Dendritic cell treated with granulocyte-macrophage colony-stimulating factor and Interleukin-4, amounts not matched to agents 40 ng/mL and 50 ng/mL, for 4 days (primary cell): ENCODE measurements at regions not wholly inside any gene's neighbourhood (a gene's known extent, or its start where the extent isn't known, plus 50 kb on each side); places are given as distances from the start of the nearest gene placed in this dataset.

Experiments used
- H3K27ac Mint-ChIP-seq: one replicate; pipeline ENCODE4 v1.8.0; 2022; ENCODE audit warnings: mild to moderate bottlenecking, mixed read lengths
- H3K27me3 Mint-ChIP-seq: one replicate; pipeline ENCODE4 v1.8.0; 2022; ENCODE audit warnings: mild to moderate bottlenecking, mixed read lengths
- H3K36me3 Mint-ChIP-seq: one replicate; pipeline ENCODE4 v1.8.0; 2022; ENCODE audit warnings: low read depth, mixed read lengths
- H3K4me1 Mint-ChIP-seq: one replicate; pipeline ENCODE4 v1.8.0; 2022; ENCODE audit warnings: low read depth, mixed read lengths
- H3K4me3 Mint-ChIP-seq: one replicate; pipeline ENCODE4 v1.8.0; 2022; ENCODE audit warnings: mild to moderate bottlenecking, moderate library complexity, mixed read lengths
- H3K9me3 Mint-ChIP-seq: one replicate; pipeline ENCODE4 v1.8.0; 2022; ENCODE audit warnings: mixed read lengths
- intact Hi-C: fragments of 100-400 bp; cut with micrococcal nuclease; formaldehyde crosslinking; loops from one replicate; pipeline ENCODE4 v1.15.0; 2022

DNA sequence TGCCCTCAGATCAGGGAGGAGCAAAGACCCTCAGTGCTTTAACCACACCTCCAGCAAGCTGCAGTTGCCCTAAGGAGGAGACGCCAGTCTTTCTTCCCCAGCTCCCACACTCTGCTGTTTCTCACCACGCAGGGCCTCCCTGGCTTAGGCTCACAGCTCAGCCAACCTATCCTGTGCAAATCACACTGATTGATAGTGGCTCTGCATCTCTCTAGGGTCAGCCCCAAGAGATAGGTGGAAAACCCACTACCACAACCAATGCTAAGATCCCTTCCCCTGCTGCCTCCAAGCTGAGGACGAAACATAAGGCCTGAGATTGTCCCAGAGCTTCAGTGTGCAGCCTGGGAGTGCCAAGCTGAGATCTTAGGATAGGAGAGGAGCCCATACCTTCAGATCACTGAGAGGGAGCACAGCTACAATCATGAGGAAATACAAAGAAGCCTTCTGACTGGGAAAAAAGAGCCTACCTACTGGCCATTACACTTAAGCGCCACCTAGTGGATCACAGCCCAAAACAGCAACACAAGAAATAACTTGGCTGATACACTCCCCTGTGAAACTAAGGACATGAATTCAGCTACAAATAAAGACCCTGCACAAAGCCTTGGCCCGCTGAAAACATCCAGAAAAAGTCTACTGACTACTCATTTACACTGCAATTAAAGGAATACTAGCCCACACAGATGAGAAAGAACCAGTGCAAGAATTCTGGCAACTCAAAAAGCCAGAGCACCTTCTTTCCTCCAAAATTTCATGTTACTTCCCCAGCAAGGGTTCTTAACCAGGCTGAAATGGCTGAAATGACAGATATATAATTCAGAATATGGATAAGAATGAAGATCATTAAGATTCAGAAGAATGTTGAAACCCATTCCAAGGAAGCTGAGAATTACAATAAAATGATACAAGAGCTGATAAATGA, 271.5 kb upstream of the DCBLD2 start:
- H3K27ac Mint-ChIP-seq = no peak overlapping the region
- H3K36me3 Mint-ChIP-seq = no peaks in the 10 kb centered on the region
- intact Hi-C loops = loop anchor here (1.0 kb wide), 1 partner anchor 355 kb away; no protein-coding TSS in a partner anchor

GRCh38 chr3:99171800-99172199, 270.3 kb upstream of the DCBLD2 start:
- H3K27me3 Mint-ChIP-seq = no peaks in the 10 kb centered on the region
- H3K9me3 Mint-ChIP-seq = no peaks in the 10 kb centered on the region
- intact Hi-C loops = no loop called here
- no peak overlapping the region for H3K4me3 Mint-ChIP-seq
- H3K36me3 Mint-ChIP-seq = no peaks in the 10 kb centered on the region
- no peak overlapping the region for H3K27ac Mint-ChIP-seq
- H3K4me1 Mint-ChIP-seq = no peaks in the 10 kb centered on the region

More for the DNA sequence above, 271.5 kb upstream of the DCBLD2 start:
- H3K4me1 Mint-ChIP-seq = no peaks in the 10 kb centered on the region
- no peaks in the 10 kb centered on the region for H3K27me3 Mint-ChIP-seq
- H3K4me3 Mint-ChIP-seq = no peak overlapping the region
- no peaks in the 10 kb centered on the region for H3K9me3 Mint-ChIP-seq

DNA sequence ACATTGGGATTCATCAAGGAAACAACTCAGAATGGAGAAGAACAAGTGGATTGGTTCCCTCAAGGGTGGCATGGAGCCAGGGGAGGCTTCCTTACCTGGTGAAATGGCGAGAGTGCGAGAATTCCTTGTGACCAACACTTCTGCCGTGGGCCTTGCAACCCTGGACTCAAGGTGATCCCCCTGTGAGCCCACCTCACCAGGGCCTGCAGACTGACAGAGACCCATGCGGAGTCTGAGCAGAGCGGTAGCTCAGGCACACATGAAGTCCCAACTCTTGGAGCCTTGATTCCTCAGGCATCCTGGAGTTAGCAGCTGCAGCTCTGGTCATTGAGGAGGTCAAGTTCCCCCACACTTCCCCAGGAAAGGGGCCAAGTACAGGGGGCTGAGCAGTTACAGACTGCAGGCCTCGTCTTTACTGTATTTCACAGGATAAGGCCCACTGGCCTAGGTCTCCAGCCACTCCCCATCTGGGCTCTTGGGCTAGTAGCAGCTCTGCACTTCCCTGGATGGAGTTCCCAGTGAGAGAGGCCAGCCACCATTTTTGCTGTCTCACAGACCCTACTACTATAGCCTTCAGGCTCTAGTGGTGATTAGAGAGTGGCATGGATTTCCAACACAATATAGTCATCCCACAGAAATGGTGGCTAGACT, 269.5 kb upstream of the DCBLD2 start:
- Mint-ChIP-seq H3K4me3 (no peak overlapping the region), H3K9me3 (no peaks in the 10 kb centered on the region), H3K4me1 (no peaks in the 10 kb centered on the region), H3K27ac (no peak overlapping the region), H3K36me3 (no peaks in the 10 kb centered on the region), H3K27me3 (no peaks in the 10 kb centered on the region)
- intact Hi-C loops = no loop called here

DNA sequence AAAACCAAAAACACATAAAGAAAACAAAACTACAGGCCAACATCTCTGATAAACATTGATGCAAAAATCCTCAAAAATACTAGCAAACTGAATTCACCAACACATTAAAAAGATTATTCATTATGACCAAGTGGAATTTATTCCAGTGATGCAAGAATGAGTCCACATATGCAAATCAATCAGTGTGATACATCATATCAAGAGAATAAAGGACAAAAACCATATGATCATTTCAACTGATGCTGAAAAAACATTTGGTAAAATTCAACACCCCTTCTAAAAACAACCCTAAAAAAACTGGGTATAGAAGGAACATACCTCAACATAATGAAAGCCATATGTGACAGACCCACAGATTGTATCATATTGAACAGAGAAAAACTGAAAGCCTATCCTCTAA, 265.6 kb upstream of the DCBLD2 start:
- H3K4me3 Mint-ChIP-seq = no peak overlapping the region
- intact Hi-C loops = no loop called here

GRCh38 chr3:99163314-99163713, 261.8 kb upstream of the DCBLD2 start:
- no peak overlapping the region for H3K27ac Mint-ChIP-seq
- H3K36me3 Mint-ChIP-seq = no peaks in the 10 kb centered on the region
- peaks cover 24% of the 10 kb centered on the region for H3K9me3 Mint-ChIP-seq
- H3K4me1 Mint-ChIP-seq = no peaks in the 10 kb centered on the region
- H3K4me3 Mint-ChIP-seq = no peak overlapping the region
- no peaks in the 10 kb centered on the region for H3K27me3 Mint-ChIP-seq
- intact Hi-C loops = no loop called here

More for the DNA sequence above, 265.6 kb upstream of the DCBLD2 start:
- H3K9me3 Mint-ChIP-seq = no peaks in the 10 kb centered on the region
- no peak overlapping the region for H3K27ac Mint-ChIP-seq
- no peaks in the 10 kb centered on the region for H3K36me3 Mint-ChIP-seq
- no peaks in the 10 kb centered on the region for H3K27me3 Mint-ChIP-seq
- no peaks in the 10 kb centered on the region for H3K4me1 Mint-ChIP-seq

DNA sequence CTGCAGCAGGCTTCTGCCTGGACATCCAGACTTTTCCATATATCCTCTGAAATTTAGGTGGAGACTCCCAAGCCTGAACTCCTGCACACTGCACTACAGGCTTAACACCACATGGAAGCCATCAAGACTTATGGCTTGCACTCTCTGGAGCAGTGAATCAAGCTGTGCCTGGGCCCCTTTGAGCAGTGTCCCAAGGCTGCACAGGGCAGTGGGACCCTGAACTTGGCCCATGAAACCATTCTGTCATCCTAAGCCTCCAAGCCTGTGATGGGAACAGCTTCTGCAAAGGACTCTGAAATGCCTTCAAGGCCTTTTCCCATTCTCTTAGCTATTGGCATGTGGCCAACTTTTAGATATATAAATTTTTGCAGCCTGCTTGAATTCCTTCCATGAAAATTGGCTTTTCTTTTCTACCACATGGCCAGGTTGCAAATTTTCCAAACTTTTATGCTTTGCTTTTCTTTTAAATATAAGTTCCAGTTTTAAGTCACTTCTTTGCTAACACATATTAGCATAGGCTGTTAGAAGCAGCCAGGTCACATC, 257.8 kb upstream of the DCBLD2 start:
- intact Hi-C loops = no loop called here
- no peaks in the 10 kb centered on the region for H3K36me3 Mint-ChIP-seq
- no peaks in the 10 kb centered on the region for H3K4me1 Mint-ChIP-seq
- peaks cover 54% of the 10 kb centered on the region for H3K9me3 Mint-ChIP-seq
- no peak overlapping the region for H3K27ac Mint-ChIP-seq
- no peak overlapping the region for H3K4me3 Mint-ChIP-seq
- H3K27me3 Mint-ChIP-seq = no peaks in the 10 kb centered on the region

- intact Hi-C loops = no loop called here
Measured at GRCh38 chr3:99145031-99145430, 243.5 kb upstream of the DCBLD2 start.

DNA sequence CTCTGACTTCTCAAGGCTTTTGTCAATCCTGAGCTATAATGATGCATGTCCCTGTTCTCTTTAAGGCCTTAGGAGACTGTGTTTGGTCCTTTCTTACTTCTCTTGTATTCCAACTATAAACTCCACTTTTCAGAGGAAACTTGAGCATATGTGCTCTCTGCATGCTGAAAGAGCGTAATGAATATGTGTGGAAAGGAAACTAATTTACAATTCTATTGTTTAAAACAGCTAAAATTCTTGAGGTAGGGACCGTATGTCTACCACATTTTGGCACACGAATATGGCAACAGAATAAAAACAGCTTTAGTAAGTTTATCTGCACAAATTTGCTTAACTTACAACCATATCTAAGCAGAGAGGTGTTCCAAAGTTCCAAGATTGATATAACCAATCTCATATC, 242.0 kb upstream of the DCBLD2 start:
- Mint-ChIP-seq H3K4me3 (no peak overlapping the region), H3K4me1 (no peaks in the 10 kb centered on the region), H3K27ac (no peak overlapping the region), H3K9me3 (peaks cover 11% of the 10 kb centered on the region), H3K36me3 (no peaks in the 10 kb centered on the region), H3K27me3 (no peaks in the 10 kb centered on the region)
- intact Hi-C loops = no loop called here

More at GRCh38 chr3:99145031-99145430, 243.5 kb upstream of the DCBLD2 start:
- H3K27ac Mint-ChIP-seq = no peak overlapping the region
- H3K4me3 Mint-ChIP-seq = no peak overlapping the region
- no peaks in the 10 kb centered on the region for H3K36me3 Mint-ChIP-seq
- no peaks in the 10 kb centered on the region for H3K4me1 Mint-ChIP-seq
- no peaks in the 10 kb centered on the region for H3K27me3 Mint-ChIP-seq
- peaks cover 11% of the 10 kb centered on the region for H3K9me3 Mint-ChIP-seq

DNA sequence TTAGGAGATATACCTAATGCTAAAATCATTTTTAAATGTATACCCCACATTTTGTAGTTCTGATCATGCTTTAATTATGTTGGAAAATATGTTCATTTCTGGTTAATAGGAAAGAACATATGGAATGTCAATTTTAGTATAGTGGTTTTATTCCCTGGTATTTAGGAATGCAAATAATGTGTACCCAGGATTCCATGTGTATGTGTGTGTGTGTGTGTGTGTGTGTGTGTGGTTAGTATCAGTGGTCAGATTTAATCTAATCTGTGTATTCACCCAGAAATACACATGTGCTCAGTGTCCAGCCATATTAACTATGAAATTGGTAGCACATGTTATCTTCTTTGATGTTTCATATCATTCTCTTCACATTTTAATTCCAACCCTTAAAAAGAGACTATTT, 233.5 kb upstream of the DCBLD2 start:
- intact Hi-C loops = no loop called here
- Mint-ChIP-seq H3K27ac (no peak overlapping the region), H3K4me1 (no peaks in the 10 kb centered on the region), H3K4me3 (no peak overlapping the region), H3K27me3 (no peaks in the 10 kb centered on the region), H3K36me3 (no peaks in the 10 kb centered on the region), H3K9me3 (no peaks in the 10 kb centered on the region)

GRCh38 chr3:99131876-99132275, 230.4 kb upstream of the DCBLD2 start:
- Mint-ChIP-seq H3K9me3 (no peaks in the 10 kb centered on the region), H3K36me3 (no peaks in the 10 kb centered on the region), H3K4me1 (no peaks in the 10 kb centered on the region), H3K27ac (no peak overlapping the region), H3K27me3 (no peaks in the 10 kb centered on the region), H3K4me3 (no peak overlapping the region)
- intact Hi-C loops = no loop called here

GRCh38 chr3:99128725-99129505, 227.4 kb upstream of the DCBLD2 start:
- Mint-ChIP-seq H3K9me3 (no peaks in the 10 kb centered on the region), H3K36me3 (no peaks in the 10 kb centered on the region), H3K27me3 (no peaks in the 10 kb centered on the region), H3K4me3 (no peak overlapping the region), H3K27ac (no peak overlapping the region), H3K4me1 (no peaks in the 10 kb centered on the region)
- intact Hi-C loops = no loop called here

DNA sequence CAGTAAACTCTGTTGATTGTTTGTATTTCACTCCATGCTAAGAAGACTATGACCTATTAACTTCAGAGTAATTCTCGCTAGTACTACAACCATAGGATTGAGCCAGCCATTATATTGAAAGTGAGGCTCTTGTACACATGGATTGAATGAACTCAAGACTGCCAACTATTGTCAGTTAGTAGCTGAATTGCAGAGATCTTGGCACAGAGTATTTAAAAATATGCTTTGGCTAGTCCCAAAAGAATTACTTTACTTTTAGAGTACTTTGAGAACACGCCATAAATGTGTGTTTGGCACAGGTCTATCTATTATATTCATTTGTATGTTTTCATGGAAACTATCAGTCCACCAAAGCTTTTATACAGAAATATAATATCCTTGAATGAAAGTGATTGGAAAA, 226.7 kb upstream of the DCBLD2 start:
- Mint-ChIP-seq H3K27ac (no peak overlapping the region), H3K4me3 (no peak overlapping the region), H3K36me3 (no peaks in the 10 kb centered on the region), H3K27me3 (no peaks in the 10 kb centered on the region), H3K4me1 (no peaks in the 10 kb centered on the region), H3K9me3 (no peaks in the 10 kb centered on the region)
- intact Hi-C loops = no loop called here

DNA sequence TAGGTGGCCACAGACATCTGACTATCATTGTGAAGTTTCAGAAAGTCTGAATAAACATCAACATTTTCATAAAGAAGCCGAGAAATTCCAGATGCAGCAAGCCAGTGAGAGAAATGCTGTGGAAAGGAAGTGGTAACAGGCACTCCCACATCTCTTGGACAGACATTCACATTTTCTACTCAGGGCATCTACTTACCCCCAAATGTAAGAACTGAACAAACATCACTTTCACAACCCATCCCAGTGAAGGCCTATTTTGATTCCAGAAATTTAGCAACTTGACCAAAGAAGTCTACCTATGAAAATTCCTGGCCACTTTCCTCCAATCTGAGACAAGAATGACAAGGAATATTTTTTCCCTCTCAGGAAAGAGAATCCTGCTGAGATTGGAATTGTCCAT, 224.8 kb upstream of the DCBLD2 start:
- H3K4me1 Mint-ChIP-seq = no peaks in the 10 kb centered on the region
- H3K4me3 Mint-ChIP-seq = no peak overlapping the region
- intact Hi-C loops = no loop called here
- H3K27me3 Mint-ChIP-seq = no peaks in the 10 kb centered on the region
- no peaks in the 10 kb centered on the region for H3K36me3 Mint-ChIP-seq
- no peaks in the 10 kb centered on the region for H3K9me3 Mint-ChIP-seq
- no peak overlapping the region for H3K27ac Mint-ChIP-seq

- no peak overlapping the region for H3K4me3 Mint-ChIP-seq
- no peaks in the 10 kb centered on the region for H3K27me3 Mint-ChIP-seq
- H3K27ac Mint-ChIP-seq = no peak overlapping the region
- intact Hi-C loops = no loop called here
- no peaks in the 10 kb centered on the region for H3K9me3 Mint-ChIP-seq
- no peaks in the 10 kb centered on the region for H3K36me3 Mint-ChIP-seq
- H3K4me1 Mint-ChIP-seq = no peaks in the 10 kb centered on the region
Measured at GRCh38 chr3:99119385-99119784, 217.9 kb upstream of the DCBLD2 start.
